Stimulated activated CD4-positive, alpha-beta T cell treated with anti-CD3 and anti-CD28 coated beads, Interleukin-12 subunit alpha, Interleukin-12 subunit beta, amount 100 ng/mL, for 48 hours (primary cell): ENCODE measurements at regions not wholly inside any gene's neighbourhood (a gene's known extent, or its start where the extent isn't known, plus 50 kb on each side); places are given as distances from the start of the nearest gene placed in this dataset.
A peak's percentile ranks its signal among the peaks of the same experiment; 100 is the strongest.

Experiments
- DNase-seq, 3 donors: peaks; one replicate each; pipeline ENCODE4 v3.0.0-alpha.2; 2020; ENCODE audit warnings: low read depth in 2 of 3, low spot score in 1 of 3

DNA sequence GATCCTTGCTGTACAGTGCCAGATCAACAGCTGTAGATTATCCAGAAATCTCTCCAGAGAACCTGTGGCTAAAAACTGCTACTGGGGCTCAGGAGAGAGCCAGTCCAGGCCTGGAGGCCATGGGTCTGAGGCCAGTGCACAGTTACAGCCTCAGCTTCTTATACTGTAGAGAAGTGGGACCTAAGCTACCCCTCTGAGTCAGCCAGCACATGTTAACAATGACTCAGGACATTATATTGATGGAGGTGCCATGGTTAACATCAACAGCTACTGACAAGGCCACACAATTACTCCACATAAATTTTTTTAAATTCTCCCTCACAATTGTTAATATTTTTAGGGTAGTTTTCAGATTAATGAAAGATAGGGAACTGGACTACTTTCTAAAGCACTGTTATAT is 138.5 kb downstream of the RBM26 start:
- no peak for DNase-seq

DNA sequence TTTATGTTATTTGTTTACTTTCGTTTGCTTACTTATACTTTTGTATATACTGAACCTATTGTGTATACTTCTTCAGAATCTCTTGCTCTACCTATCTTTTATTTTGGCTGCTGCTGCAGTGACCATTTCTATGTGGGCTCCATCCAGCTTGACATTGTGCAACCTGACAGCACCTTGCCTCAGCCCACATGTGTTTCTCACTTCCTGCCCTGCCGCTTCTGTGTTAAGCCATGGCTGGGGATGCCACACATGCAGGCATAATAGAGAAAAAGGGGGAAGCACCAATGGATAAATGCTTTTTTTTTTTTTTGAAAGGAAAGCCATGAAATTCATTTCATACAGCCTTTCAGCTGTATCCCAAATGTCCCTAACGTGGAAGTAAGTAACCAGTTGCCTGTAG is 147.6 kb downstream of the RBM26 start:
- DNase-seq = no peak

DNA sequence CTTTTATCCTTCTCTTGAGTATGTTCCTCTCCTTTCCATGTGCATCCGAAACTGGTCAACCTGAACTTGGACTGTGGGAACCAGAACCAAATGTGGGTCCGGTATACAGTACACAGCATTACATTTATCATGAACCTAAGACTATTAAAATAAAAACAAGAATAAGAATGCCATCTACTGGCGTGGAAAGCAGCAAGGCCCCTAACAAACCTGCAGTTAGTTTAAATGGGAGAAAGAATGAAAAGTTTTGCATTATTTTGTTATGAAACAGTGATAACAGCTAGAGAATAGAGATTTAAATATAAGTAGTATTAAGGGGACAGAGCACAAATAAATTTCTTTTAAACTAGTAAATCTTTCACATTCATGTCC is 159.5 kb downstream of the RBM26 start:
- DNase-seq = no peak

DNA sequence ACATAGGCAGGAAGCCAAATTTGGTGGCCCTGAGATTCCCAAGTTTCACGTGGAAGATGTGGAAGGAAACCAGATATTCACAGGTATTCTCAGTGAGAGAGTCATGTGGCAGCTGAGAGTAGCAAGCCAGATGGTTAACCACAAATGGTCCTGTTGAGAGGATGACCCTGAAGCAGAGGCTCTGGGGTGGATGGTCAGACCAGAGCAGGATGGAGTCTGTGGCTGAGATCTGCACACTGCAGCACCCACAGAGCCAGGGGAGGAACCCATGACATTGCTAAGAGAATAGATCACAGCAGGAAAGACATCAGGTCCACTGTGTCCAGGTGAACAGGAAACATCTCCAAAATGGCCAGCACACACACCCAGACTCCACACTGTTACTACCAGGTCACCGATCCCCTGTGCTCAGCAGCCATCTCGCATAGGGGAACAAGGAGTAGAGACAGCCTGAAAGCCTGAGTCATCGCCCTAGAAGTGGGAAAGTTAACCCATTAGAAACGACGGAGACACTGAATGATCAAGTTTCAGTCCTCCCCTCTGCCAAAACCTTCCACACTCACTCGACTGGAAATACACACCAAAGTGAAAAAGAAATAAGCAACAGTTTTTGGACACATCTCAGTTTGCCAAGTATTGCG is 160.0 kb downstream of the RBM26 start:
- no peak for DNase-seq

DNA sequence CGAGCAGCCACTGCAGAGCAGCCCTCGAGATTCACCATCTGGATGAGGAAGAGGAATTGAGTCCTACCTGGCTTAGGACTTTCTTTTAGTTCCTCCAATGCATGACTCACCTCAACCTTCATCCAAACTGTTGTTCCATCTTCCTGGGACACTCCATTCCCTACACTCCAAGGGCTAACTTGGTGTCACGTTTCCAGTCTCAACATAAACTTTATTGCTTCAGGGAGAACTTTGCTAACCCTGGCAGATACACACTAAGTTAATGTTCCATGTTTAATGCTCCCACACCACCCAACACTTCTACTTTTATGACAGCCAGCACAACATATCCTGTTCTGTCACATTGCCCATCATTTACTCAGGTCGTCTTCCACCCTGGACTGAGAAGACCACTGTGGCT is 164.4 kb downstream of the RBM26 start:
- no peak for DNase-seq

DNA sequence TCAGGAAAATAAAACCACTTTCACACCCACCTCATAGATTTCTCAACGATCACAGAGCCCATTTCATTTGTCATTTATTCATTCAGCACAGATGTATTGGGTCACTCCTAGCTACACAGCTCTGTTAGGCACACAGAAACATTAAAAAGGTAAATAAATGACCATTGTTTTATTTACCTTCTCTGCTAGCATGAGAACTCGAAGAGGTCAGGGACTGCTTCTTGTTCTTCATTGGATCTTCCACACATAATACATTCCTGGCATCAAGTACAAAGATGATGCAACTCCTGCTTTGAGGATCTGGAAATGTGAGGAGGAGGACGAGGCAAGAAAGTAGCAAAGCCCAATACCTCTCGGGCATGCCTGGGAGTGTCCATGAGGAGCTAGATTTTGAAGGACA is 168.1 kb downstream of the RBM26 start:
- no peak for DNase-seq

DNA sequence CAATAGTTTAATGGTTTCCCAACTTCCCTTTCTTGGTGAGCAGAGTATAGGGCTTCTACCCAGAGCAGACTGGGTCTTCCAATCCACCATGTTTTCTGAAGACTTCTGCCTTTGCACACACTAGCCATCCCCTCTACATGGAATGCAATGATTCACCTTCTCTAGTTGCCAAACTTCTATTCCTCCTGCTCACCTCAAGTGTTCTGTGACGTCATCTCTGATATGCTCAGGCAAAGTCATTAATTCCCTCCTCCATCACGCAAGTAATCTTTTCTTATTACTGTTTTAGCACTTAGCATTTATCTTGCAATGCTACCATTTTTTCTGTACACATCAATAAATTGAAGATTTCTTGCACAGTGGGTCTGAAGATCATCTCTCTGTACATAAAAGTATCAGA is 174.2 kb downstream of the RBM26 start:
- DNase-seq = no peak

DNA sequence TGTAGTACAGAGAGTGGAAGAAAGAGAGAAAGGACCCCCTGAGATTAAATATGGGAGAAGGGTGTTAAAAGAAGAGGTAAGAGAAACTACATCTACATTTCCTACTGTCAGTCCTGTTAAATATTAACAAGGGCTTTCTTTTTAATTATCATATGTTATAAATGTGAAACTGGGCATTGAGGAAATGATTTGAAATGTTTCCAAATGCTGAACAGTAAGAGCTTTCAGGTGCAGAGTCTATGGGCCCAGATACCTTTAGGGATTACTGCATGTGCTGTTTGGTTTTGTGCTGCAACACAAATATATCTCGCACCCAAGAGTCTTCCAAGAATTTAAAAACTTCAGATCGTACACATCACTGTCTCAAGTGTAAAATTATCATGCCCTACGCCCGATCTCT is 176.3 kb downstream of the RBM26 start:
- no peak for DNase-seq

DNA sequence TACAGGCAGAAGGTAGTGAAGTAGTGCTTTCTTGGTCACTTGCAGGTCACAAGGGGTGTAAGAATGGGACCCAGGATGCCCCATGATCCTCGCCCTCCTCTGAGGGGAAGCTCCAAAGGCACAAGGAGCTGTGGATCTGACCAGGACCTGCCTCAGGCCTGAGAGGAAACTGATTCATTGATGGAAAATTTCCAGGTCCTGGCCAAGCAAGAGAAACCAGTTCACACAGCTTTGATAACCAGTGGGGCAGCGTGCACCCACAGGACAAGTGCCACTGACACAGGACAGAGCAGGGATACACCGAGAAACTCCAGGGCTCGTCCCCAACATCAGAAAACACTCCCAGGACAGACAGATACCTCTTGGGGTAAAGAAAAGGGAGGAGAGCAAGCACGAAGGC is 177.1 kb downstream of the RBM26 start:
- DNase-seq = no peak

DNA sequence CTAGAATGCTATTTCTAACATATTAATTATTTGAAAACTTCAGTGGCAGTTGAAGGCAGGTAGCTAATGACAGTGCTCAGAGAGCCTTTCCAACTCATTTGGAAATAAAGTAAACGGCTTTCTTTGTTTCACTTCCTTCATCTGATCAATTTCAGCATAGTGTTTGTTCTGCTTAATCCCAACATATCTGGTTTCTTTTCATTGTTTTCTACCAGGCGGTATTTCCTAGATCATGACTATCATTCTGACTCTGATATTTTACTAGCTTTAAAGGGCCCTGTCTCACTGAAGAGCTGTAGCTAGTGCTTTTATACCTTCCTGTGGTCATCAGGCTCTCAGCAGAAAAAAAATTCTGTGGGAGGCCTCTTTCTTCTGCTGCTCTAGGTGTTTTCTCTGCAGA is 178.6 kb downstream of the RBM26 start:
- DNase-seq = no peak

DNA sequence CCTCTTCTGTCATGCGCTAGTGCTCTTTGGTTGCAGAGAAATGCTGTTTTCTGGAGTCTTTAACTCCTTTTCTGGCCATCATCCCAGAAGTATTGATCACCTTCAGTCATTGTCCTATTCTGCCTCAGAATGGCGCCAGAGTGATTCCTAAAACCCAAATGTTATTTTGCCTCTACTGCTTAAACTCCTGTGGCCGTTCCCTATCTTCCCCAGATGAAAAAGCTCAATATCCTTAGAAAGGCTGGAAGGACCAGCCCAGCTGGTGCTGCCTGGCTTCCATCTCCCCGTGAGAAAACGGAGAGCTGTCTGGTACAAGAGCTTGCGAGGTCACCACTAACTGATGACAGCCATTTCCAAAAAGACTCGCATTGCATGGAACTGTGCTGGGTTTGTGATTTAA is 179.1 kb downstream of the RBM26 start:
- DNase-seq = no peak

DNA sequence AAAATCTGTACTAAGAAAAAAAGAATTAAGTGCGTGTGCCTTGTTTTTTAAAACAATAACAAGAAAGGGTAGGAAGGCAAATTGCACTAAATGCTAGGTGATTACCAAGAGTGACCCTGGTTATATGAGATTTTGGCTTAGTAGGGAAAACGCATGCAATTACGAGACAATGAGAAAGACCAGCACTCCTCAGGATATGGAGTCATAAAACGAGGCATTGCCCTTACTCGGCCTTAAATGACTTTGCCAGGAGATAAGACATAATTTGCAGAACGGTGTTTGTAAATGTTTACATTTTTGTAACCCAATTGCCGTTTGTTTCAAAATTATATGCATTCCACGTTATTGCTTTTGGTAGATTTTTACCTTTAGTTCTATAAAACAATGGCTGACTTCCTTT is 179.8 kb downstream of the RBM26 start:
- DNase-seq = no peak

DNA sequence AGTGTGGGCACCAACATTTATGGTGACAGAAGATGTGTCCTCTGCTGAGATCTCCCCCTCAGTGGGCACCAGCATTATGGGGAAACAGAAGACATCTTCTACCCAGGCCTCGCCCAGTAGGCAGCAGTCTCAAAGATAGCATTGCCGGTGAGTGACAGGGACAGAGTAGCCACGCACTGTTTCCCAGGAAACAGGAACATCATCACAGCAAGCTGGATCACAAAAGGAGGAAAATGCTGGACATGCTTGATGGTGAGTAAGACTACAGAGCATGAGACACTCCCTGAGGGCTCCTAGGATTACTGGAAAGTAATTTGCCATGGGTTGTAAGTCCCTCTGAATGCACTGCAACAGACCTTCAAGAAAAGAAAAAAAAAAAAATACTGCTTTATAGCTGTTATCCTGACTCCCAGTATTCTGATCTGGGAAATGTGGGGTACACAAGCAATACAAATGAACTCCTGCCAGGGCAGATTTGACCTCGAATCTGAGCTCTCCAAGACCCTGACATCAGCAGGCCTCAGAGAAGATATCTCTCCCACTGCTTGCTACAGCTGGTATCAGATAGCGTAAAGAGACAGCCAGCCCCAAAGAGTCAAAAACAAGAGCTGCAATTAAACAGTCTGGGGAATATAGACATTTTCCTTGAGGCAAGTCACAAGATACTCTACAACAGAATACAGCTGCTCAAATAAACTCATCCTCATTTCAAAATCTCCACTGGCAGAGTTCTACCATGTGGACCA is 180.4 kb downstream of the RBM26 start:
- DNase-seq = no peak

DNA sequence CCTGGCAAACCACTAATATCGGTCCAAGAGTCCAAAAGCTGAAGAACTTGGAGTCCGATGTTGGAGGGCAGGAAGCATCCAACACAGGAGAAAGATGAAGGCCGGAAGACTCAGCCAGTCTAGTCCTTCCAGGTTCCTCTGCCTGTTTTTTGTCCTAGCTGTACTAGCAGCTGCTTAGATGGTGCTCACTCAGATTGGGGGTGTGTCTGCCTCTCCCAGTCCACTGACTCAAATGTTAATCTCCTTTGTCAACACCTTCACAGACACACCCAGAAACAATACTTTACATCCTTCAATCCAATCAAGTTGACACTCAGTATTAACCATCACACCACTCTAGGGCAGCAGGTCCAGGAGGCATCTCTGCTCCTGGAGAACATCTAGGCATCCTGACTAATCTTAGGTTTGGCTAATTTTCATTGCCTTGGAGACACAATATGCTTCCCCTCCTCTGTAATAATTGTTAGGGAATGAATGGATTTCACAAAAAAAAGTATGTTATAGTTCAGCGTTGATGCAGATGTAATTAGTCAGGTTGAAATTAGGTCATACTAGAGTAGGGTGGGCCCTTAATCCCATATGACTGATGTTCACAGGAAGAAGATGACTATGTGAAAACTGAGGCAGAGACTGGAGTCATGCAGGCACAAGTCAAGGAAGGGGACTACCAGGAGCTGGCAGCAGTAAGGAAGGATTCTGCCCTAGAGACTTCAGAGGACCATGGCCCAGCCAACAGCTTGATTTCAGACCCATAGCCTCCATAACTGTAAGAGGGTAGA is 183.4 kb downstream of the RBM26 start:
- no peak for DNase-seq

DNA sequence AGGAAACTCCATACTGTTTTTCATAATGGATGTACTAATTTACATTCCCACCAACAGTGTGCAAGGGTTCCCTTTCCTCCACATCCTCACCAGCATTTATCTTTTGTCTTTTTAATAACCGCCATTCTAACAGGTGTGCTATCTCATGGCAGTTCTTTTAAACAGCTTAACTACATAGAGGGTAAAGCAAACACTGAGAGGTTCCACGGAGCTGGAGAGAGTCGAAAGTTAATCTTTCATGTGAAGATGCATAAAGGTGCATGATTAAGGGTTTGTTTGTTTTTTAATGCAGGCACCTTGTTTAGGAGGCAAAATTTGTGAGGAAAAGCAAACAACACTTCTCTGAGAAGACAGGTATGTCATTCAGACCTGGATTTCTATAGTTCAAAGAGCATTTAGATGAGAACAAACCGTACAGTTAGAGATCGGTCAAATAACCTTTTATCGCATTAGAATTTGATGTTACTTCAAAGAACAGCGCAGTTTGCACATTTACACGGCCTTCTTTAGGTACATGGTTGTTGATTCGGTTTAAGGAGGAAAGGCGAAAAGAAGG is 193.9 kb downstream of the RBM26 start:
- DNase-seq = no peak

DNA sequence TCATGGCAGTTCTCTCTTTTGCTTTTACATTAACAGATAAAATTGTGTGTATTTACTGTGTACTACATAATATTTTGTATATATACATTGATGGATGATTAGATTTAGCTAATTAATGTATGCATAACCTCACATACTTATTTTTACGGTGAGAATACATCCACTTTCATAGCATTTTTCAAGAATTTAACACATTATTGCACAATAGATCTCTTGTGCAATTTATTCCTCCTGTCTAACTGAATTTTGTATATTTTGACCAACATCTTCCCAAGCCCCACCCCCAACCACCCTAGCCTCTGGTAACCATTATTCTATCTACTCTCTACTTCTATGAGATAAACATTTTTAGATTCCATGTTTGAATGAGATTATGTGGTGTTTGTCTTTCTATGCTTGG is 194.7 kb downstream of the RBM26 start:
- DNase-seq = no peak

DNA sequence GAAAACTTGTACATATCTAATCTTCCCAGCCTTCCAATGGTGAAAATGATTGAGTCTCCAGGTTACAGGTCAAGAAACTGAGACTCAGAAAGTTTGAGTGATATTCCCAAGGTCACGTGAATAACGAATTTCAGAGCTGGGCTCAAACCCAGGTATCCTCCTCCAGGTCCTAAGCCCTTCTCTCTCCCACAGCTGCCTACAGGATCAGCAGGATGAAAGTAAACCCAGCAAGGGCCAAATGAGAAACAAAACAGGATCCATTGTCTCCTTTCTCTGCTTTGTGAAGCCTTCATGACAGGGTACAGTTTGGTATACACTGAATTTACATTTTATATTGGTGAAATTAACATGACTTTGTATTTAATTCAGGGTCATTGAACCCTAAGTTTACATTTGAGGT is 208.1 kb downstream of the RBM26 start:
- DNase-seq = no peak

DNA sequence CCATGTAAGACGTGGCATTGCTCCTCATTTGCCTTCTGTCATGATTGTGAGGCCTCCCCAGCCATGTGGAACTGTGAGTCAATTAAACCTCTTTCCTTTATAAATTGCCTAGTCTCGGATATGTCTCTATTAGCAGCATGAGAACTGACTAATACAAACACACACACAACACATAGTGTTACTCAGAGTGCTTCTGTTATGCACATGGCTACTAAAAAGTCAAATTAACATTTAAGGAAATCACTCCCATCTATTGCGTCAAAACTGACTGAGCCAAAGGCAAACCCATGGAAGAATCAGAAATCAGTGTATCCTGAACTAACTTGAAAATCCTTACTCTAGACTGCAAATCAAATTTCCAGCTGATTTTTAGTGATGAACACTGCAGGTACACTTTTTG is 209.2 kb downstream of the RBM26 start:
- DNase-seq = no peak

DNA sequence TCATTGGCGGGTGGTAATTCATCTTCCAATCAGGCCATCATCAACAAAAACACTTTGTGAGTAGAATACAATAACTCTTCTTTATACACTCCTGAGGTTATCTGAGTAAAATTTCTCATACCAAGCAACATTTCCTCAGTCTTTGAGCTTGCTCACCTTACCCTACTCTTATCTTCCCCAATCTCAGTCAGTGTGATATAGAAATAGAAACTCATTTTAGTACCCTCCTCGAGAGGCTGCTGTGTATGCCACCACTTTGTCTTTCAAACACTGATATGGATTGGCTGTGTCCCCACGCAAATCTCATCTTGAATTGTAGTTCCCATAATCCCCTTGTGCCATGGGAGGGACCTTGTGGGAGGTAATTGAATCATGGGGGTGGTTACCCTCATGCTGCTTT is 209.7 kb downstream of the RBM26 start:
- no peak for DNase-seq

DNA sequence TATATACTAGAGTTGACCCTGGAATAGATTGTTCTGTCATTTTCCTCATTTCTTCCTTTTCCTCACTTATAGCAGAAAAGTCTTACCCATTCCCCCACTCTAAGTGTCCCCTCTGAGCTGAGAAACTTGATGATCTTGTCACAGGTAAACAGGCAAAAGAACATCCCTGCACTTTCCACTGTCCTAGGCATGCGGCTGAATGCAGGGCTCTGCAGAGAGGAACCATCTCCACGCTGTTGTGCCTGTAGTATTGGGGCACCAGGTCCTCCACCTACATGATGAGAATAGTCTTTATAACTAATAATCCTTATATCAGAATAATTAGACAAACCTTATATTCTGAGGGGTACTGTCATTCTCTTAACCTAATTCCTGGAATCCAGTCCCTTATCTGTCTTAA is 211.3 kb downstream of the RBM26 start:
- no peak for DNase-seq

DNA sequence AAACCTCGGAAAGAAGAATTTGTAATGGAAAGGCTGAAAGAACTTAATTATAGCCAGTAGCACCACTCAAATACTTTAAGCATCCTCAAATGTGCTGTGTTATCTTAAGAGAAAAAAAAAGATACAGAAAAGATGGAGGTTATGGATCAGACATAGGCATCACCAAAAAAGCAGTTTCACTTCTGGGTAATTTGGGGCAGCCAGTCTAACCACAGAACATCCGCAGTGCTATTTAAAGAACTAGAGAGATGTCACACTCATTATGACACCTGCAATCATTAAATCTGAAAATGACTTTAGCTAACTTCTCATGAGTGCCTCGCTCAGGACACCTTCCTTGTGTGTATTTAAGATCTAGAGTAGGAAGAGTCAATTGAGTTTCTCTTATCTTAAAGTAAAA is 211.8 kb downstream of the RBM26 start:
- peak; percentile 4 to 33 (median 33) for DNase-seq

DNA sequence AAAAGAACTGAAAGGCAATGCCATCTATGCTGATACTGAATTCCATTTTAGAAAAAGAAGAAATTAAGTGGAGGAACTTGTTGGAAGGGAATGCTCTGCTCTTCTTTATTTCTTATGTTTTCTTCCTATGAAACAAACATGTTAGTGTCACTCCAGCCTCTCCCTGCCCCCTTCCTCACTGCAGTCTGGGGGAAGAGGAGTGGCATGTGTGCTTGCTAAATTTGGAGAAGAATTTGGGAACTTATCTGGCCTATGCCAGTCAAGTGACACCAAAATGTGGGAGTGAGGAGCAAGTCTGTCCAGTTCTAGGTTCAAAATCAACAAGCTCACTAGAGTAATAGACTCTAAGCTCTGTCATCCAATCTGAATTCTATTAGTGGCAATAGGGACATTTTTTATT is 214.6 kb downstream of the RBM26 start:
- no peak for DNase-seq
